Panc1 (cell line): ENCODE measurements at regions not wholly inside any gene's neighbourhood (a gene's known extent, or its start where the extent isn't known, plus 50 kb on each side); places are given as distances from the start of the nearest gene placed in this dataset.

Experiments
- ATAC-seq: fragments of 200-7000 bp; cut with Tn5 transposase; 2 replicates; pipeline ENCODE4 v1.9.1; 2020; ENCODE audit warnings: mild to moderate bottlenecking, moderate library complexity
- BruUV-seq: library from RNA; stranded (reverse); fragments of 400-500 nt; replicated peaks from 2 replicates; lab custom pipeline; 2021; lab: Mats Ljungman, UMichigan
- CTCF ChIA-PET: fragments of 300-600 bp; sonication (Branson Sonifier 250); formaldehyde crosslinking; loops from one replicate; lab custom pipeline; 2022; ENCODE audit warnings: antibody characterized with exemption; lab: Charles Lee
- POLR2A ChIA-PET: fragments of 300-600 bp; sonication (Branson Sonifier 250); formaldehyde crosslinking; loops from one replicate; lab custom pipeline; 2022; ENCODE audit warnings: antibody characterized with exemption; lab: Charles Lee
- DNase-seq: peaks from one replicate; pipeline ENCODE4 v3.0.0-alpha.2; 2010; ENCODE audit warnings: low read depth, low spot score
- H3K27ac ChIP-seq: 2 replicates; pipeline ENCODE4 v1.5.1; 2011; ENCODE audit warnings: mild to moderate bottlenecking, low read length, inconsistent platforms
- H3K27me3 ChIP-seq: fragments of 200-500 bp; sonication (Bioruptor generic); 2 replicates; pipeline ENCODE4 v1.6.0; 2014; ENCODE audit warnings: low read length, inconsistent platforms; ENCODE audit not compliant: control insufficient read depth, insufficient read depth
- H3K36me3 ChIP-seq: fragments of 200-500 bp; sonication (Bioruptor generic); 2 replicates; pipeline ENCODE4 v1.5.1; 2014; ENCODE audit warnings: inconsistent platforms, mild to moderate bottlenecking, low read length, moderate library complexity; ENCODE audit not compliant: control insufficient read depth, insufficient read depth
- H3K4me1 ChIP-seq: 2 replicates; pipeline ENCODE4 v1.5.1; 2011; ENCODE audit warnings: inconsistent platforms, mild to moderate bottlenecking, low read length, moderate library complexity; ENCODE audit not compliant: control insufficient read depth, insufficient read depth
- H3K4me3 ChIP-seq, 2 experiments: 2 replicates each; pipeline ENCODE4 v1.5.1; 2011 to 2012; ENCODE audit warnings: low read depth in 2 of 2, low read length in 2 of 2, mild to moderate bottlenecking in 2 of 2, inconsistent platforms in 1 of 2, moderate library complexity in 1 of 2
- H3K9me3 ChIP-seq: fragments of 200-500 bp; sonication (Bioruptor generic); 2 replicates; pipeline ENCODE4 v1.5.1; 2014; ENCODE audit warnings: low read depth, mild to moderate bottlenecking, inconsistent platforms, low read length, moderate library complexity; ENCODE audit not compliant: control insufficient read depth, insufficient read depth
- CTCF ChIP-seq: fragments of 450-650 bp; IDR thresholded peaks from 2 replicates; pipeline ENCODE4 v1.5.1; 2017; ENCODE audit warnings: mild to moderate bottlenecking
- POLR2AphosphoS5 ChIP-seq: IDR thresholded peaks from 2 replicates; pipeline ENCODE4 v1.6.1; 2012; ENCODE audit warnings: mild to moderate bottlenecking, low read depth, low read length, moderate library complexity
- REST ChIP-seq, 2 experiments: IDR thresholded peaks; 2 replicates each; pipeline ENCODE4 v1.6.1; 2011 to 2012; ENCODE audit warnings: low read depth in 2 of 2, control low read depth in 1 of 2, low read length in 1 of 2, mild to moderate bottlenecking in 1 of 2, moderate library complexity in 1 of 2; ENCODE audit not compliant: insufficient read depth in 1 of 2
- SIN3A ChIP-seq: IDR thresholded peaks from 2 replicates; pipeline ENCODE4 v1.6.1; 2012; ENCODE audit warnings: low read depth, mild to moderate bottlenecking, low read length, moderate library complexity, borderline replicate concordance; ENCODE audit not compliant: insufficient read depth
- TCF7L2 ChIP-seq: IDR thresholded peaks from 2 replicates; pipeline ENCODE4 v1.6.1; 2011; ENCODE audit warnings: mild to moderate bottlenecking, low read depth, low read length, inconsistent platforms
- in situ Hi-C: cut with HindIII; loops from 2 replicates; pipeline ENCODE4 v1.10.0; 2016; ENCODE audit warnings: low sequenced_read_pairs, low pct_unique_long_range_greater_than_20kb
- intact Hi-C: fragments of 100-400 bp; cut with micrococcal nuclease; formaldehyde crosslinking; loops from one replicate; pipeline ENCODE4 v1.10.0; 2022; ENCODE audit not compliant: unreplicated experiment

- no peak for TF ChIP-seq REST (IDR thresholded peaks at IDR 0.05; ENCODE audit: insufficient read depth in 1 of 2, low read depth in 2 of 2, low read length in 1 of 2)
- TF ChIP-seq POLR2AphosphoS5, result no peak
- no peak for TF ChIP-seq SIN3A
- no peak for TF ChIP-seq TCF7L2
- TF ChIP-seq CTCF, result no peak
- in situ Hi-C loops (no loop called here), intact Hi-C loops (no loop called here)
- ATAC-seq (no peak), DNase-seq (no peak)
- Histone ChIP-seq H3K9me3 (0 out of 2 replicates have a peak, but pooled peaks cover 4% of the 10 kb centered on the region), H3K27me3 (no peaks in the 10 kb centered on the region), H3K27ac (no peak overlapping the region), H3K36me3 (no peaks in the 10 kb centered on the region), H3K4me3 (no peak overlapping the region), H3K4me1 (no peaks in the 10 kb centered on the region; the same call in 1 of the 2 replicates)
- CTCF ChIA-PET, result no interaction called here
- POLR2A ChIA-PET, result no interaction called here
- no TSS peak for BruUV-seq
These were observed 178.6 kb downstream of the UNC5CL start for GRCh38 chr6:40860443-40860842.

- ATAC-seq, result no peak
- H3K36me3 ChIP-seq, result no peaks in the 10 kb centered on the region
- in situ Hi-C loops (no loop called here), intact Hi-C loops (no loop called here)
- ChIA-PET CTCF (no interaction called here), POLR2A (no interaction called here)
- no peak for DNase-seq
- no peaks in the 10 kb centered on the region; the same call in 1 of the 2 replicates for H3K4me1 ChIP-seq
- H3K27ac ChIP-seq, result no peak overlapping the region; the same call in 1 of the 2 replicates
- TF ChIP-seq CTCF (no peak), POLR2AphosphoS5 (no peak), REST (IDR thresholded peaks at IDR 0.05; ENCODE audit: insufficient read depth in 1 of 2, low read depth in 2 of 2, low read length in 1 of 2) (no peak), SIN3A (no peak), TCF7L2 (no peak)
- no peaks in the 10 kb centered on the region for H3K27me3 ChIP-seq
- no peak overlapping the region for H3K4me3 ChIP-seq
- H3K9me3 ChIP-seq, result no peaks in the 10 kb centered on the region
- BruUV-seq, result no TSS peak
These were observed 182.8 kb downstream of the UNC5CL start for GRCh38 chr6:40856271-40856670.
